HFF-Myc (cell line): ENCODE measurements at regions not wholly inside any gene's neighbourhood (a gene's known extent, or its start where the extent isn't known, plus 50 kb on each side); places are given as distances from the start of the nearest gene placed in this dataset.

Experiments used
- DNase-seq: peaks from one replicate; pipeline ENCODE4 v3.0.0-alpha.2; 2011; ENCODE audit warnings: low read depth; ENCODE audit errors: extremely low read depth
- H3K4me3 ChIP-seq: replicated peaks from 2 replicates; pipeline ENCODE4 v1.5.1; 2011; ENCODE audit warnings: low read depth, mild to moderate bottlenecking, control low read depth, low read length
- CTCF ChIP-seq: IDR thresholded peaks from 2 replicates; pipeline ENCODE4 v1.5.1; 2012; ENCODE audit warnings: mild to moderate bottlenecking, low read depth, low read length, control low read depth; ENCODE audit errors: missing control alignments

GRCh38 chr6:8268606-8269005 is 166.3 kb upstream of the EEF1E1 start:
- TF ChIP-seq CTCF: no peak

GRCh38 chr6:8268156-8268555 is 165.8 kb upstream of the EEF1E1 start:
- TF ChIP-seq CTCF: no peak
- DNase-seq: no peak
- no peak overlapping the region for H3K4me3 ChIP-seq

More at GRCh38 chr6:8268606-8269005, 166.3 kb upstream of the EEF1E1 start:
- H3K4me3 ChIP-seq: no peak overlapping the region
- DNase-seq: no peak

GRCh38 chr6:8260610-8261009 is 158.3 kb upstream of the EEF1E1 start:
- no peak for TF ChIP-seq CTCF
- no peak for DNase-seq
- no peak overlapping the region for H3K4me3 ChIP-seq

GRCh38 chr6:8246403-8246802 is 144.1 kb upstream of the EEF1E1 start:
- TF ChIP-seq CTCF: no peak
- no peak overlapping the region for H3K4me3 ChIP-seq
- no peak for DNase-seq

GRCh38 chr6:8245726-8246125 is 143.4 kb upstream of the EEF1E1 start:
- DNase-seq: no peak
- H3K4me3 ChIP-seq: no peak overlapping the region
- TF ChIP-seq CTCF: no peak

GRCh38 chr6:8243475-8243874 is 141.1 kb upstream of the EEF1E1 start:
- H3K4me3 ChIP-seq: no peak overlapping the region
- TF ChIP-seq CTCF: no peak
- no peak for DNase-seq

GRCh38 chr6:8242885-8243284 is 140.5 kb upstream of the EEF1E1 start:
- no peak overlapping the region for H3K4me3 ChIP-seq
- DNase-seq: no peak
- TF ChIP-seq CTCF: no peak
